GM18861 (cell line): ENCODE measurements at regions not wholly inside any gene's neighbourhood (a gene's known extent, or its start where the extent isn't known, plus 50 kb on each side); places are given as distances from the start of the nearest gene placed in this dataset.

Experiments
- ATAC-seq: cut with Tn5 transposase; IDR thresholded peaks from one replicate; pipeline ENCODE4 v1.9.1; 2021; ENCODE audit not compliant: unreplicated experiment

DNA sequence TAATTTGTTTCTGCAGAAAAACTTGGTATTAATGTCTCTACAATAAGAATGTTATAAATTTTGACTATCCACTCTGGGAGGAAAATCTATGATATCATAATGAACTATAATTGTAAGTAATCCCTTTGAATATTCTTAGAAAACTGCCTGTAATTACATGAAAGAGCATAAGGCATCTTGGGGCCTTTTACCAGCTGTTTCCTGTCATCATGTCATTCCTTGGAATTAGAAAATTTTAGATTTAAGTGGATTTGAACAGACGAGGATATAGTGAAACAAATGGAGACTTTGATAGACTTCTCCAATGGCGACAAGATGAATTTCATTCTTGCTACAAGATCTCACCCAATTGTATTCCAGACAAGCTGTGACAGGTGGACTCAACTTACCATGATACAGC is 423.4 kb upstream of the FLRT2 start:
- ATAC-seq, result no peak

DNA sequence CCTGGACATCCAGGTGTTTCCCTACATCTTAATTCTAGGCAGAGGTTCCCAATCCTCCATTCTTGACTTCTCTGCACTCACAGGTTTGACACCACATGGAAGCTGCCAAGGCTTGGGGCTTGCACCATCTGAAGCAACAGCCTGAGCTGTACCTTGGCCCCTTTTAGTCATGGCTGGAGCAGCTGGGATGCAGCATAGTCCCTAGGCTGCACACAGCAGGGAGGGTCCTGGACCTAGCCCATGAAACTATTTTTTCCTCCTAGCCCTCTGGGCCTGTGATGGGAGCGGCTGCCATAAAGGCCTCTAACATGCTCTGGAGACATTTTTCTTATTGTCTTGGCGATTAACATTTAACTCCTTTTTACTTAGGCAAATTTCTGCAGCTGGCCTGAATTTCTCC is 417.2 kb upstream of the FLRT2 start:
- ATAC-seq, result no peak

DNA sequence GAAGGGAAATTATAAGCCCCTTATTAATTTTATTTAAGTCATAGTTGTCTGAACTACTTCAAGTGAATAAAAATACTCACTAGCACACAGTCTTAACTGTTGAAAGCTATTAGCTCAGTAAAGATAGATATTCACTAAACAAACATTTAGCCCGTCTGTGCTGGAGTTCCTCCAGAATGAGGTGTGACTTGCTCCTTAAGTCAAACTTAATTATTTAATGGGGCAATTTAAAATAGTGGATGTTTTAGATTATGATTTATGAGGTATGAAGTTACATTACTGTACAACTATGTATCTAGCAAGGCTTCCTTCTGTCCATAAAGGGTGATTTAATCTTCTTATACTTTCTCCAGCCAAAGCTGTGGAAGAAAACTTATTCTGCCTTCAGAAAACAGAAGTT is 414.0 kb upstream of the FLRT2 start:
- no peak for ATAC-seq

DNA sequence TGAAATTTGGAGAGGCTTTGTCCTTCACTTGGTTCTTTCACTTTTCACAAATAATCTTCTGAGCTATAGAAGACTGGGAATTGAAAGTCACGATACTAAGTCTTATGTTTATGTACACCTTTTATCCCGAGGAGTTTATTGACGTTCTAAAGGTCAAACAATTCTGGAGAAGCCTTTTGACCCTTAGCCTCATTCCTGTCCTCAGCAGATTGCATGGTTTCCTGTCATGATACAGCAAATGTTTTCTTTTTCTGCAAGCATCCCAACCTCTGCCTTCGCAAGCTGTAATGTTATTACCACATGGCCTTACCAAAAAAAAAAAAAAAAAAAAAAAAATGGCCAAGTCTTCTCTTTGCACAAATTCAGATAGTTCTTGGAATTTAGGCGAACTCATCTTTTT is 411.7 kb upstream of the FLRT2 start:
- no peak for ATAC-seq

DNA sequence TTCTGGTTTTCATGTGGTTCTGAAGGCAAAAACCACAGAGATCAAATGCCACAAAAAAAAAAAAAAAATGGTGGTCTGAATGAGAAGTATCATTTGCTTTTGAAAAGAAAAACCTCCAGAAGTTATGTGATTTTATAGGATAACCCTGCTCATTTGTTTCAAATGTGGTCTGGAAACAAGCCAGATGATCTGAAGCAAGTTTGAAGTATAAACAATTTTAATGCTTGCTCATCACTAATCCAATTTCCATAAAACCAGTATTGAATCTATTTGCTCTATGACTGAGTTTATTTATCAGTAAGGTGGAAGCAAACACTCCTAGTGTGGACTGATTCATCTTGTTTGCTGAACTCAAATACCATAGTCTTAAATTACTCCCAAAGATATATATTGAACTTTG is 407.3 kb upstream of the FLRT2 start:
- no peak for ATAC-seq

DNA sequence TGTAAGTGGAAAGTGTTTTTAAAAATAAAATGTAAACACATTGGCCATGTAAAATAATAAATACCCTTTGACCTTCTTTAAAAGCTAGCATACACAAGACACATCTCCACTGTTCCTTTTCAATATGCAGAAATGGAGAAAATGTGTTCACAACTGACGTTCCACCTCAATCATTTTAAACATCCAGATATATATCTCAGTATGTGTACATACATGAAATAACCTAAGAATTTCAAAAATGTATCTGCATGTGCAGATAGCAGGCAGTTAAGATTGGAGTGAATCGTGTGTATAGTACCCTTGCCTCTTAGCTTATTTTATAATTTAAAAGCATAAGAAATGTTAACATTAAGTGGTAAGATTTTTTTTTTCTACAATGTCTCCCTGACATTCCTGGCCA is 406.2 kb upstream of the FLRT2 start:
- ATAC-seq, result no peak

DNA sequence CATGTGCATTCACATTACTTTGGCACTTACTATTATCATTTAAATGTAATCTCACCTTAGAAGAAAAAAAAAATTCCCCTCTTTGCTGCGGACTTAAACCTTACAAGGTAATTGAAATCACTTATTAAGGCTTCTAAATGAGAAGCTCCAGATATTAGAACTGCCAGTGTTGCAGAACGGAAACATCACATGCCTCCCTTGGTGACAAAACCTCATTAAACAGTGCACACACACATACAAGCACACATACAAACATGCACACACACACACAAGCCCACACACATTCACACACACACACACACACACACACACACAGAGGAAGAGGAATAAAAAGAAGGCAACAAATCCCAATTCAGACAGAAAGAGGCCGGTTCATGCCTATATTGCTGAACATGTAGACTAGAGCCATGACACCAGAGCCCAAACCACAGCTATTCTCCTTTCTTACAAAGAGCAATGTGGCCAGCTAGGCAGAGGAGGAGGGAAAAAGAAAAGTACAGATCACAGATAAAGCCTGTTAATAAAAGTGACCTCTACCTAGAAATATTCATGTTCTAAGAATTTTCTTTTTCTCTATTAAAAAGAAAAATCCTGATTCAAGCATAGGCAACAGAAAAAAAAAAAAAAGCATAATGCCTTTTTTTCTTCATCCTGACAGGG is 405.2 kb upstream of the FLRT2 start:
- no peak for ATAC-seq

DNA sequence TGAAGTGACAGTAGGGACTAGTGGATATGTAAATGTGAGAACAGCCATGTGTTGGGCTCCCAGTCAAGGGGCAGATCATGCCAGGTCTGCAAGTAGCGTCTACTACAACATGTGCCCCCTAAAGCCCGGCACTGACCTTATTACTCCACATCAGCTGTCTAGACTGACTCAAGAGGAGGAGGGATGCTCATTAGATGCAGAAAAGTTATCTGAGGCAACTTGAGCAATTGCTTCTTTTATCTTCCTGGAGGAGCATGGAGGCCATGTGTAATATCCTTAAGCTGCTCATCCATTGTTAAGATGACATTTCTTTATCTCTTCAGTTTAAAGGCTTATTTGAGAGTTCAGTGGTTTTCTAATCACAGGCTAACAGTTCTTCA is 404.7 kb upstream of the FLRT2 start:
- no peak for ATAC-seq

DNA sequence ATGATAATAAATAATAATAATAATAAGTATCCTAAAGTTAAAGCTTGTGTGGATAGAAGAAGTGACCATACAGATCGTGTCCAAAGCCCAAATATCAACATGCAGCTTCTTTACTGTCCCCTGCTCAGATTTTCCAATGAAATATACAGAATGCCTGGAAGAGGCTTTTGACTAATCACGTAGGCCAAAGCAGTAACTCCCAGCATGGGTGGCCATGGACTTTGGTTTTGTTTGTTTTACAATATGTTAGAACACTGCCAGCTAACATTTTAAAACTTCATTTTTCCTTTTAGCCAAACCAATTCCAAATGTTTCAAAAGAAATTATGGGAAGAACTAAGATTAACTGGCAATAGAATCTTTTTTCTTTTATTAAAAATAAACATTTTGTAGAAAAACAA is 400.0 kb upstream of the FLRT2 start:
- ATAC-seq, result no peak

DNA sequence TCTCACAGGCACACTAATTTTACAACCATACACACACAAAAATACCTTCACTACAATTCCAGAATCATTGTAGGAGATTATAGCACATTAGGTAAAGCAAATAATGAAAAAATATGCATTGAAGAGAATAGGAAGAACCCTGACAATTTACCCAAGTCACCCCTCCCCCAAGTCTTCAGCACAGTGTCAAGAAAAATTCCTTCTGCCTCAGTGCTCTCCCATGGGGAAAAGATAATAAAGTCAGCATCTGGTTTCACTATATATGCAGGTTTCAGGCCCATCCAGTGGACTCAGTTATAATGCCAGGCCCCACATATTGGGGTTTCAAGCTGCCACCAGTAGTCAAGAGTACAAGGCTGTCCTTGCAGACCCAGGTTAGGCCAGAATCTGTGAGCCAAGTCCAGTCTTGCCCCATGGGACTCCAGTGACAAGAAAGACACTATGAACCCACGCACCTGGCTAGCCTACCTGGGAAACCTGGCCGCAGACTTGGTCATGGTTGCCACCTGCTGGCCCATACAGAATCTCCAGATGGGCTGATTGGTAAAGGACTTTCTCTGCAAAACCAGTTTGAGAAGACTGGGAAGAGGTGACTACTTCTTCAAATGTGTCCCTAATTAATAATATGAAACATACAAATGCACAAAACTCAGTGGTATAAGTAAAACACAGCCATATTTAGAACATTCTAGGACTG is 398.6 kb upstream of the FLRT2 start:
- no peak for ATAC-seq

DNA sequence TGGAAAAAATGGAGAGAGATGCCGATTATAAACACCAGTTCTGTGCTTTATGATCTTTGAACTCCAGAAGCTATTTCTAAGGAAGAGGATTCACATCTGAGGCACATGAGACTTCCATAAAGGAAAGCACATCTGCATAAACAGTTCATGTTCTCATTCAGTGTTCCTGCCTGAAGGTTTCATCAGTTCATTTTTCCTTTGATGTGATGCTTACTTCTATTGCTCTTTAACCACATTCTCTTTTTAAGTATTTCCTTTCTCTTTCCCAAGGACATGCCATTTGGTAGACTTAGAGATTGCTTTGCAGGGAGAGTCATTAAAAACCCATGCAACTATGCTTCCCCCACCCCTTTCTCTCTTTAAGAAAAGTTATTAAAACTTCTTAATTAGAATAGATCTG is 387.0 kb upstream of the FLRT2 start:
- ATAC-seq, result no peak

DNA sequence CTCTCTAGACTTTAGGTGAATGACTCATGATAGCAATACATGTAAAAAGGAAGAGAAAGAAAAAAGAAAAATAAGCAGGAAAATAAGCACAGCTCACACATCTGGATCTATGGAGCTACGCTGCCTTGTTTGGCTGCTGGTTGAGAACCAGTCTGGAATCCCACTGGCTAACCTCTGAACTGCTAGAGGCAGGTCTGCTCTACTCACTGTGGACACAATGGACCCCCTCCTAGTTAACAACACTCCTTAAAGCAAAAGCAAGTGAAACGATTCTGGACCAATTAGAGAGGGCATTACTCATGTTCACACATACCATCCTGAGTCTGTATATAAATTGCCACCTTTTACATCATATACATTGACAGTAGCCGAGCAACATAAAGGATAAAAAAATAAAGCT is 383.2 kb upstream of the FLRT2 start:
- no peak for ATAC-seq

DNA sequence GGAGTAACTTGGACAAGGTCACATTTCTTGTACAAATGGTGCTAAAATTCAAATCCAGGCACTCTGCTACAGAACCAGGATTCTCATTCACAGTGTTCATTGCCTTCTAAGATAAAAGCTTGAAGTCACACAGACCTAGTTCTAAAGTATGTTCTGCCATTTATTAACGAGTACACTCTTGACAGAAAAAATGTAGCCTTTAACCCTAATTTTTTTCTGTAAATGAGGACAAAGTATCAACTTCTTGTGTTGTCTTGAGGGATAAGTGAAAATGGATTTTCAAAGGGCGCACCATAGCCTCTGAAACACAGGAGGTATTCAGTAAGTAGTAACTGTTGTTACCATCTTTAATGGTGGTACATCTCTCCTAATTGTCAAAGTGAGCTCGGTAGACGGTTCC is 379.8 kb upstream of the FLRT2 start:
- no peak for ATAC-seq

DNA sequence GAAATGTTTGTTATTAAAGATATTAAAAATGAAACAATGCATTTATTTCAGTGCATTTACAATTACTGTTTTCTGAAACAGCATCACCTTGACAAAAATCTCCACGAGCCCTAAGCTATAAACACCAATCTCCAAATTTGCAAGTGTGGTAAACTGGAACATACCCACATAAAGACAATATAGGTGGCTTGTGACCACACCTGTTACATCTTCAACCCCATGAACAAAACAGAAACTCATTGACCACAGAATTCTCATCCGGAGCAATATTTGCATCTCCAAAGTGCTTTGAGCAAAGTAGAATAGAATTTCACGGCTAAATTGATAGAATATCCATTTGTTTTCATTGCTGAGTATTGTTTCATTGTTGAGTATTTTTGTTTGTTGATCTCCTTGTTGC is 375.2 kb upstream of the FLRT2 start:
- no peak for ATAC-seq

DNA sequence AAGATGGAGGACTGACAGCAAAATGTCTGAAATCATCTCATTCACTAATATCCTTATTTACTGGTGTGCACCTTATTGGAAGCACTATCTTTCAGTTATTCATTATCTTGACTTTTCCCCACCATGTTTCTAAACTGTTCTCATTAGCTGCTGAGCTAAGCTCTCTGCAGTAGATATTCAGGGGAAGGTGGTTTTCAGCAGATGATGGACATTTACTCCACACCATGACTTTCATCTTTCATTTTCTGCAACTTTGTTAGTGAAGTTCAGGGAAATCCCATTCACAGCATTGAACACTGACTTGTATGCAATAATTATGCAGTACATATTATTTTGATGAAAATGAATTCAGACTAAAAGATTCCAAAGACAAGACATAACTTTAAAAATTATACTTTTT is 373.6 kb upstream of the FLRT2 start:
- ATAC-seq, result no peak

DNA sequence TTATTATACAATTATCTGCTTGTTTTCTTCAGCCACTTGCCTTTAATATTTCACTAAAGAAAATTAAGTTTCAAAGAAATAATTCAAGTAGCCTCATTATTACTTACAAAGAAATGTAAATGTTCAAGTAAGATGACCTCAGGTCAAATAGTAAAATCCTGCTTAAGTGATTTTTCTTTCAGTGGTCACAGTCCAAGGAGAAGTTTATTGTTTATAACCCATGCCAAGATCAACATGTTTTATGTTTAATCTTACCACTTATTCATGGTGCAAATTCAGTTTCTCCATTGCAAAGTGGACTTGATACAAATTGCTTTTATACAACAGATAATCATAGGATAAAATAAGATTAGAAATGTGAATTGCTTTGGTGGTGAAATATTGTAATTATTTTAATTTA is 370.2 kb upstream of the FLRT2 start:
- no peak for ATAC-seq

DNA sequence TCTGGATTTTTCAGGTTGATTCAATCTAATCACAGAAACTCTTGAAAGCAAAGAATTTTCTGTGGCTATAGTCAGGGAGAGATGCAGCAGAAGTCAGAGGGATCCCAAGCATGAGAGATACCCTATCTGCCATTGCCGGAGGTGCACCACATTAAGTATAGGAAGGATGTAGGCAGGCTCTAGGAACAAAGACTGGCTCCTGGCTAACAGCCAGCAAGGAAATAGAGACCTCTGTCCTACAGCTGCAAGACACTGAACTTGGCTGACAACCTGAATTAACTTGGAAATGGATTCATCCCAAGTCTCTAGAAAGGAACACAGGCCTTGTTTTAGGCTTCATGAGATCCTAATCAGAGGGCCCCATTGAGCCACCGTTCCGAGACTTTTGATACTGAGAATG is 364.9 kb upstream of the FLRT2 start:
- no peak for ATAC-seq

DNA sequence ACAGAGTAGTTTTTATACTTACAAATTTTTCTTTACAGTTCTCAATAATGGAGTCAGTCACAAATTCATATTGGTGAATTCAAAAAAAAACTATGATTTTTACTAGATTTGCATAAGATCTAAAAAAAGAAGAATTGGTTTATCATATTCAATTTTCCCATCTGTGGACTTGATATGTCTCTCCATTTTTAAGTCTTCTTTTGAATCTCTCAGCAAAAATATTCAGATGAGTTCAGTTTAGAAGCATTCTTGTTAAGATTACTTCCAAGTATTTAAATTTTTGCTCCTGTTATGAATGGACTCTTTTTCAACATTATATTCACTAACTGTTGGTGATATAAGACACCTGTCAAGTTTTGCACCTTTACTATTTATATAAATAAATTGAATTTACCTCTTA is 360.6 kb upstream of the FLRT2 start:
- no peak for ATAC-seq

DNA sequence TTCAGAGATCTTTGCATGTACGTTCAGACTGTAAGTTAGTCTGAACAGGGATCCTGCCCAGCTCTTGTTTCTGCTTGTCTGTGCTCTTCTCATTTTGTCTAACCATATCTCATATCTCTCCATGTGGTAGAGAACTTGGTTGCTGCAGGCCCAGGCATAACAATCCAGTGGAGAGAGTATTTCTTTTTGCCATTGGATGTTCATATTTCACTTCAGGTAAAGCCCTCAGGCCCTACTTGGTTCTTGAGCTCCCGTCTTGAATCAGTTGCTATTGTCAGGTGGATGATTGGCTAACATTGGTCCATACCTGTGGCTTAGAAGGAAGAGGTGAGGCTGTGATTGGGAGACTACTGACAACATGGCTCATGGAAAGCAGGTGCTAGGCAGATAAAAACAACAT is 357.7 kb upstream of the FLRT2 start:
- no peak for ATAC-seq

DNA sequence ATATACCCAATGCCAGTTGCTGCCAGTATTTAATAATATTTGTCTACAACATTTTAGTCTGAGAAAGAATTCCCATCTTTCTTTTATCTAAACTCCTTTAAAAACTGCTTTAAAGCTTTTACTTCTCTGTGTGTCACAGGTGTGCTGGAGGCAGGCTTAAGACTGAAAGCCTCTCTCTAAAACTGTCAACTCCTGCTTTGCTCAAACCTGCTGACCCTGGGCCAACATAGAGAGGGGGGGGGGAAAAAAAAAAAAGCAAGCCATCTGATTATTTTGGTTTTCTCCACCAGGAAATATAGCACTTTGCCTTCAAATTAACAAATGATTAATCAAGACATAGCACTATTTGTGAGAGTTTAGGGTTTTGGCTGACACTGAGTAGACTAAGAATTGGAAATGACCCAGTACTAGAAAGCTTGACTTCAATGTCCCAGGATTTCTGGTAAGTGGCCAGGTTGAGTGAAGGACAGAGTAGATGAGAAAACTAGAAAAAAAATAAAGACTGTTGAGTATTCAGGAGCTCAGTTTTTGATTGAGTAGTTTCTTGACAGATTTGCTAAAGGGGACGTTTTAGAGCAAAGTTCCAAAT is 357.0 kb upstream of the FLRT2 start:
- no peak for ATAC-seq

DNA sequence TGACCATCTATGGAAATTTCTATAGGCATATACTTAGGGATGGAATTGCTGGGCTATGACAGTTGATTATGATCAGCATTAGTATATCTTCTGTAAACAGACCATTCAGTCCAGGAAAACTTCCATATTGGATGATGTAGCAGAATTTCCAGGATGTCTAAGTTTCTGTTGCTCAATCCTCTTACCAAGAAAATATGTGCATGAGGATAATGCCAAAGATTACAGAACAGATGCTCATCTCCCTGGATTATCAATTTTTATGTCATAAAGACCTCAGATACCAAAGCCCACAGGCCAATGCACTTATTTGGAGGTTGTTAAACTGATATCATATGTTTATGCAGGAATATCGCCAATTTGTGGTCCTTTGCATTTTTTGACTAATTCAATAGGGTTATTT is 354.4 kb upstream of the FLRT2 start:
- no peak for ATAC-seq

DNA sequence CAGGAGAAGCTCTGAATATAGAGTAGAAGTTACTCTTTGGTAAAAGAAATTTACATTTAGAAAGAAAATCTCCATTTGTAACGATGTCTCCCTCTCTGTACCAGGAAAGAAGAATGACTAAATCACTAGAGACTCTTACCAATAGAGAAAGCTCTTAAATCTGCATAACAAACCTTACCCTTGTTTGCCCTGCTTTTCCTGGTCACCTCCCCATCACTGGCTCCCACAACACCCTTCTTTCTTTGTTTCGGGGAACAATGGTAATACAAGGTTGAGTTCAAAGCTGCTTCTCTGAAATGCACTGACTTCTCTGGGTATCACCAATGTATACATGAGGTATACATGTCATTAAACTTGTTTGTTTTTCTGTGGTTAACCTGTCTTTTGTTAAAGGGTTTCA is 351.1 kb upstream of the FLRT2 start:
- no peak for ATAC-seq

DNA sequence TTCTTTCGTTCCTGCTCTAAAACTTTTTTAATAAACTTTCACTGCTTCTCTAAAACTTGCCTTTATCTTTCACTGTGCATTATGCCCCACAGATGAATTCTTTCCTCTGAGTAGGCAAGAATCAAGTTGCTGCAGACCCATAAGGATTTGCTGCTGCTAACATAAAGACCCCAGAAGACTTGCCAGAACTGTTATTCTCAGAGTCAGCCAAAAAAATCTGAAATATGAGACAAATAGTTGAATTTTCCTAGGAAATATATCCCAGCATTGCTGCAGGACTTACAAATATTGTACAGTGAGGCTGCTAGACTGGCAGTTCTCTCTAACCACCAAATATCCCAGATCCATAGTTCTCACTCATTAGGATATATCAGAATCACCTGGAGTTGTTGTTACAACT is 349.1 kb upstream of the FLRT2 start:
- no peak for ATAC-seq
